Upper lobe of left lung (tissue), 4 donors: ENCODE measurements at regions not wholly inside any gene's neighbourhood (a gene's known extent, or its start where the extent isn't known, plus 50 kb on each side); places are given as distances from the start of the nearest gene placed in this dataset.

Experiments used
- CTCF ChIP-seq, 6 experiments: fragments of 450-650 bp in 4 of 6; fragments of 200-600 bp in 2 of 6; sonication (generic) in 2 of 6; IDR thresholded peaks; one replicate each; pipeline ENCODE4 v1.5.1; 2016 to 2019; ENCODE audit warnings: antibody characterized with exemption in 6 of 6
- EP300 ChIP-seq, 4 donors: sonication (generic); formaldehyde crosslinking; IDR thresholded peaks; one replicate each; pipeline ENCODE4 v1.5.1; 2017; ENCODE audit warnings: antibody characterized with exemption in 4 of 4, control low read depth in 2 of 4

- TF ChIP-seq CTCF (IDR thresholded peaks at IDR 0.05), result no peak
- no peak for TF ChIP-seq EP300 (IDR thresholded peaks at IDR 0.05)
Observed at GRCh38 chr2:66273933-66274490, 160.9 kb upstream of the MEIS1 start.
